Tibial nerve (tissue), 3 donors: ENCODE measurements at regions not wholly inside any gene's neighbourhood (a gene's known extent, or its start where the extent isn't known, plus 50 kb on each side); places are given as distances from the start of the nearest gene placed in this dataset.

ENCODE experiments used
- CTCF ChIP-seq, 5 experiments: fragments of 200-600 bp in 3 of 5; fragments of 450-650 bp in 2 of 5; sonication (generic) in 3 of 5; IDR thresholded peaks; one replicate each; pipeline ENCODE4 v1.5.1; 2016 to 2019; ENCODE audit warnings: antibody characterized with exemption in 5 of 5, mild to moderate bottlenecking in 3 of 5, moderate library complexity in 2 of 5
- POLR2A ChIP-seq, 2 donors: fragments of 450-650 bp; IDR thresholded peaks; one replicate each; pipeline ENCODE4 v1.6.1; 2017; ENCODE audit warnings: antibody characterized with exemption in 2 of 2, mild to moderate bottlenecking in 2 of 2, moderate library complexity in 2 of 2

- no peak for TF ChIP-seq CTCF (IDR thresholded peaks at IDR 0.05)
- TF ChIP-seq POLR2A (IDR thresholded peaks at IDR 0.05) = no peak
Observed at GRCh38 chr15:39392469-39393047, 188.3 kb upstream of the THBS1 start.
